Adrenal gland (tissue), 5 donors: ENCODE measurements at regions not wholly inside any gene's neighbourhood (a gene's known extent, or its start where the extent isn't known, plus 50 kb on each side); places are given as distances from the start of the nearest gene placed in this dataset.

ENCODE experiments used
- POLR2A ChIP-seq, 2 donors: fragments of 450-650 bp; IDR thresholded peaks; one replicate each; pipeline ENCODE4 v1.6.1; 2017; ENCODE audit warnings: antibody characterized with exemption in 2 of 2, mild to moderate bottlenecking in 2 of 2, moderate library complexity in 1 of 2
- TF ChIP-seq, protein P1 (sequence below), 6 experiments: fragments of 450-650 bp in 4 of 6; fragments of 200-600 bp in 2 of 6; sonication (generic) in 1 of 6; IDR thresholded peaks; 1 replicate in 5 of 6; 2 replicates in 1 of 6; pipeline versions ENCODE4 v1.5.1 to v1.8.0; 2016 to 2021; ENCODE audit warnings: antibody characterized with exemption in 6 of 6, mild to moderate bottlenecking in 2 of 6, moderate library complexity in 1 of 6
- donor health status: DM: no; HTN: no; CAD: no.

DNA sequence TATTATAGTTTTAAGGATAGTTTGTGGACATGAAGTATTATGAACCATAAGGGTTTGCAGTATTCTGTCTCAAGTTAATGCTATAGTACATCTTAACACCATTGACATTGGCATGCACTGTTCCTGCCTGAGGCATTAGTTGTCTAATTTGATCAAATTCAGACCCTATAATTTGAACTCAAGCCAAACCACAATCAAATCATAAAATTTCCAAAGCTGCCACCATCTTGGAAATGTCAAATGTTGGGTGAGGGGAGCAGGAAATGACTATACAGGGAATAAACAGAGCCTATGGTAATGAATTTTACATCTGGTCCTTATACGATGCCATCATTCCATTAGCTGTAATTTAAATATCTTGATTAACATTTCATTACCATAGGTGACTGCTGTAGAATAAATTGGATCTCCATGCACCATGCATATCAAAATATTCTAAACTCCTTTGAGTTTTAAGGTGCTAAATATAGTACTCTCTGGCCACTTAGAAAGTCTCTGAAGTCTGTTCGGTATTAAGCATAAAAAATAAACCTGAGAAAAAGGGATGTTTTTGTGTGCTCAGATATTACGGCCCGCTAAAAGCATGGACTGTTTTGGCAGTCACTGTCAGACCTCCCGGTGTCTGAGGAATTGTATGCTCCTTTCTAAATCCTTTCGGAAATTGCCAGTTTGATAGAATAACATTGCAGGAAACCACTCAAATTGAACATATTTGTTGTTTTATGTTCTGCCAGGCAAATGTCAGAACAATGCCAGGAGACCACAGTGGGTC is 257.7 kb downstream of the SPRY2 start:
- TF ChIP-seq, protein P1, sequence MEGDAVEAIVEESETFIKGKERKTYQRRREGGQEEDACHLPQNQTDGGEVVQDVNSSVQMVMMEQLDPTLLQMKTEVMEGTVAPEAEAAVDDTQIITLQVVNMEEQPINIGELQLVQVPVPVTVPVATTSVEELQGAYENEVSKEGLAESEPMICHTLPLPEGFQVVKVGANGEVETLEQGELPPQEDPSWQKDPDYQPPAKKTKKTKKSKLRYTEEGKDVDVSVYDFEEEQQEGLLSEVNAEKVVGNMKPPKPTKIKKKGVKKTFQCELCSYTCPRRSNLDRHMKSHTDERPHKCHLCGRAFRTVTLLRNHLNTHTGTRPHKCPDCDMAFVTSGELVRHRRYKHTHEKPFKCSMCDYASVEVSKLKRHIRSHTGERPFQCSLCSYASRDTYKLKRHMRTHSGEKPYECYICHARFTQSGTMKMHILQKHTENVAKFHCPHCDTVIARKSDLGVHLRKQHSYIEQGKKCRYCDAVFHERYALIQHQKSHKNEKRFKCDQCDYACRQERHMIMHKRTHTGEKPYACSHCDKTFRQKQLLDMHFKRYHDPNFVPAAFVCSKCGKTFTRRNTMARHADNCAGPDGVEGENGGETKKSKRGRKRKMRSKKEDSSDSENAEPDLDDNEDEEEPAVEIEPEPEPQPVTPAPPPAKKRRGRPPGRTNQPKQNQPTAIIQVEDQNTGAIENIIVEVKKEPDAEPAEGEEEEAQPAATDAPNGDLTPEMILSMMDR (IDR thresholded peaks at IDR 0.05), result no peak
- TF ChIP-seq POLR2A (IDR thresholded peaks at IDR 0.05), result no peak
